AG04450 (cell line): ENCODE measurements at regions not wholly inside any gene's neighbourhood (a gene's known extent, or its start where the extent isn't known, plus 50 kb on each side); places are given as distances from the start of the nearest gene placed in this dataset.

Experiments used
- CTCF ChIA-PET: fragments of 300-600, 350-600 bp; formaldehyde crosslinking; extraction: SDS; loops from one replicate; lab custom pipeline; 2022; ENCODE audit warnings: antibody characterized with exemption, inconsistent platforms; lab: Charles Lee
- POLR2A ChIA-PET: fragments of 350-600 bp; formaldehyde crosslinking; extraction: SDS; loops from one replicate; lab custom pipeline; 2021; ENCODE audit warnings: antibody characterized with exemption, inconsistent platforms; lab: Yijun Ruan, JAX
- DNase-seq: peaks from one replicate; pipeline ENCODE4 v3.0.0-alpha.2; 2011; ENCODE audit warnings: low read depth, low spot score
- H3K27ac ChIP-seq: one replicate; pipeline ENCODE4 v1.5.1; 2012; ENCODE audit warnings: low read depth, low read length, control low read depth
- H3K27me3 ChIP-seq: one replicate; pipeline ENCODE4 v1.6.0; 2012; ENCODE audit warnings: low read length; ENCODE audit not compliant: control insufficient read depth, insufficient read depth
- H3K4me3 ChIP-seq: 2 replicates; pipeline ENCODE4 v1.5.1; 2011; ENCODE audit warnings: mild to moderate bottlenecking, low read depth, low read length, control low read depth
- H3K9me3 ChIP-seq: 2 replicates; pipeline ENCODE4 v1.5.1; 2012; ENCODE audit warnings: low read length; ENCODE audit not compliant: control insufficient read depth, insufficient read depth
- CTCF ChIP-seq: IDR thresholded peaks from 2 replicates; pipeline ENCODE4 v1.5.1; 2011; ENCODE audit warnings: low read depth, low read length, control low read depth, inconsistent platforms

GRCh38 chr7:137084607-137085380 is 216.3 kb downstream of the CHRM2 start:
- Histone ChIP-seq H3K9me3 (no peaks in the 10 kb centered on the region), H3K27me3 (no peaks in the 10 kb centered on the region), H3K27ac (peak overlapping the region; percentile 42), H3K4me3 (no peak overlapping the region)
- ChIA-PET POLR2A (interaction anchor here (1.2 kb wide), 1 partner anchor 10 kb away, joined by 4 read pairs; no protein-coding TSS in a partner anchor), CTCF (interaction anchor here (0.9 to 1.7 kb wide), 4 partner anchors 9 to 508 kb away, joined by 3 to 4 read pairs (median 4); no protein-coding TSS in a partner anchor)
- TF ChIP-seq CTCF = no peak
- DNase-seq = no peak

- no peaks in the 10 kb centered on the region for H3K9me3 ChIP-seq
- CTCF ChIA-PET = no interaction called here
Observed at GRCh38 chr7:137082391-137082790, 213.9 kb downstream of the CHRM2 start.

GRCh38 chr7:137081321-137082093 is 213.1 kb downstream of the CHRM2 start:
- H3K4me3 ChIP-seq = no peak overlapping the region
- ChIA-PET POLR2A (interaction anchor here (0.6 to 1.0 kb wide), 2 partner anchors 10 to 56 kb away, joined by 3 to 4 read pairs; no protein-coding TSS in a partner anchor), CTCF (no interaction called here)
- H3K9me3 ChIP-seq = no peaks in the 10 kb centered on the region
- H3K27ac ChIP-seq = no peak overlapping the region
- no peak for TF ChIP-seq CTCF
- no peaks in the 10 kb centered on the region for H3K27me3 ChIP-seq
- DNase-seq = peak; percentile 92

More at GRCh38 chr7:137082391-137082790, 213.9 kb downstream of the CHRM2 start:
- H3K27ac ChIP-seq = no peak overlapping the region
- no peak for TF ChIP-seq CTCF
- POLR2A ChIA-PET = no interaction called here
- no peak overlapping the region for H3K4me3 ChIP-seq
- DNase-seq = no peak
- H3K27me3 ChIP-seq = no peaks in the 10 kb centered on the region

GRCh38 chr7:137080516-137081203 is 212.2 kb downstream of the CHRM2 start:
- ChIA-PET CTCF (interaction anchor here (0.6 kb wide), 1 partner anchor 373 kb away, joined by 3 read pairs; no protein-coding TSS in a partner anchor), POLR2A (interaction anchor here (1.0 kb wide), 1 partner anchor 9 kb away, joined by 4 read pairs; no protein-coding TSS in a partner anchor)
- Histone ChIP-seq H3K27me3 (no peaks in the 10 kb centered on the region), H3K27ac (peak overlapping the region; percentile 59), H3K4me3 (no peak overlapping the region), H3K9me3 (no peaks in the 10 kb centered on the region)
- DNase-seq = no peak
- TF ChIP-seq CTCF = no peak
